GM10266 (cell line): ENCODE measurements at regions not wholly inside any gene's neighbourhood (a gene's known extent, or its start where the extent isn't known, plus 50 kb on each side); places are given as distances from the start of the nearest gene placed in this dataset.
"Not testable (repeated sequence)": the region's sequence is repeated elsewhere in the genome, so short reads cannot be mapped to it uniquely, and the experiment has no call there.

Source experiments
- DNase-seq: peaks from one replicate; pipeline ENCODE4 v3.0.0; 2012; ENCODE audit errors: extremely low spot score
- CTCF ChIP-seq: IDR thresholded peaks from 2 replicates; pipeline ENCODE4 v1.5.1; 2012; ENCODE audit warnings: mild to moderate bottlenecking, low read depth; ENCODE audit not compliant: control insufficient read depth, insufficient read depth; ENCODE audit errors: missing control alignments

- no peak for TF ChIP-seq CTCF
Observed at GRCh38 chrX:121365572-121366161, 318.3 kb downstream of the GLUD2 start.

GRCh38 chrX:121374471-121374870 lies 327.1 kb downstream of the GLUD2 start:
- no peak for DNase-seq
- TF ChIP-seq CTCF: no peak

More at GRCh38 chrX:121365572-121366161, 318.3 kb downstream of the GLUD2 start:
- DNase-seq: no peak

GRCh38 chrX:121381915-121382314 lies 334.5 kb downstream of the GLUD2 start:
- not testable (repeated sequence) for DNase-seq

- no peak for TF ChIP-seq CTCF
- DNase-seq: no peak
Observed at GRCh38 chrX:121389976-121390714, 342.7 kb downstream of the GLUD2 start.

- DNase-seq: no peak
- TF ChIP-seq CTCF: no peak
Observed at GRCh38 chrX:121405826-121406225, 358.4 kb downstream of the GLUD2 start.

GRCh38 chrX:121407627-121408026 lies 360.2 kb downstream of the GLUD2 start:
- DNase-seq: no peak
- no peak for TF ChIP-seq CTCF

- DNase-seq: not testable (repeated sequence)
Observed at GRCh38 chrX:121431514-121431913, 384.1 kb downstream of the GLUD2 start.

GRCh38 chrX:121433289-121433688 lies 385.9 kb downstream of the GLUD2 start:
- TF ChIP-seq CTCF: no peak
- DNase-seq: no peak

- DNase-seq: not testable (repeated sequence)
Observed at GRCh38 chrX:121437666-121438065, 390.3 kb downstream of the GLUD2 start.
